ENCODE measurements at regions not wholly inside any gene's neighbourhood (a gene's known extent, or its start where the extent isn't known, plus 50 kb on each side); places are given as distances from the start of the nearest gene placed in this dataset.

DNA sequence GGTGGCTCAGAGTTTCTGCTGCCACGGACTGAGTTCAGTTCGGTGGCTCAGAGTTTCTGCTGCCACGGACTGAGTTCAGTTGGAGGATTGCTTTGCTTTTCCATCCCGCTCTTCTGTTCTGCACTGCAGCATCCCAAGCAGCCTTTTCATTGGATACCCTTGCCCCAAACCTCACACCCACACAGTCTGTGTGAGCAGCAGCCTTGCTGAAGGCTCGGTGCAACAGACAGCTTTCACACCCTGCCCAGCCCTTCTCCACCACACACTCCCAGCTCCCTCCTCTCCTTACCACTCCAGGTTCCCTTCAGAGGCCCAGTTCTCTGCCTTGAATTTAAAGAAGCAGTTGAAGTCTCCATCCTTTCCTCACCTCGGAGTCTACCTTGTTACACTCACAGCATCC, 52.5 kb upstream of the CHD6 start:
- TF ChIP-seq, protein P1, sequence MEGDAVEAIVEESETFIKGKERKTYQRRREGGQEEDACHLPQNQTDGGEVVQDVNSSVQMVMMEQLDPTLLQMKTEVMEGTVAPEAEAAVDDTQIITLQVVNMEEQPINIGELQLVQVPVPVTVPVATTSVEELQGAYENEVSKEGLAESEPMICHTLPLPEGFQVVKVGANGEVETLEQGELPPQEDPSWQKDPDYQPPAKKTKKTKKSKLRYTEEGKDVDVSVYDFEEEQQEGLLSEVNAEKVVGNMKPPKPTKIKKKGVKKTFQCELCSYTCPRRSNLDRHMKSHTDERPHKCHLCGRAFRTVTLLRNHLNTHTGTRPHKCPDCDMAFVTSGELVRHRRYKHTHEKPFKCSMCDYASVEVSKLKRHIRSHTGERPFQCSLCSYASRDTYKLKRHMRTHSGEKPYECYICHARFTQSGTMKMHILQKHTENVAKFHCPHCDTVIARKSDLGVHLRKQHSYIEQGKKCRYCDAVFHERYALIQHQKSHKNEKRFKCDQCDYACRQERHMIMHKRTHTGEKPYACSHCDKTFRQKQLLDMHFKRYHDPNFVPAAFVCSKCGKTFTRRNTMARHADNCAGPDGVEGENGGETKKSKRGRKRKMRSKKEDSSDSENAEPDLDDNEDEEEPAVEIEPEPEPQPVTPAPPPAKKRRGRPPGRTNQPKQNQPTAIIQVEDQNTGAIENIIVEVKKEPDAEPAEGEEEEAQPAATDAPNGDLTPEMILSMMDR (conservative IDR thresholded peaks at IDR 0.05; ENCODE audit: low read depth, low read length): no peak
- Histone ChIP-seq H3K27me3 (ENCODE audit: insufficient read depth, low read depth) (no peaks in the 10 kb centered on the region), H3K9ac (no peak overlapping the region), H3K4me3 (IDR thresholded peaks at IDR 0.05; ENCODE audit: insufficient read depth, low read depth, low read length) (no peak overlapping the region), H3K4me2 (no peak overlapping the region), H3K79me2 (ENCODE audit: insufficient read depth, low read depth) (no peaks in the 10 kb centered on the region), H3K36me3 (ENCODE audit: insufficient read depth) (no peaks in the 10 kb centered on the region), H3K27ac (no peak overlapping the region), H2AFZ (ENCODE audit: low read depth) (no peak overlapping the region), H3K4me1 (ENCODE audit: low read depth, poor library complexity, severe bottlenecking) (peaks cover 20% of the 10 kb centered on the region), H4K20me1 (ENCODE audit: insufficient read depth) (no peaks in the 10 kb centered on the region)

DNA sequence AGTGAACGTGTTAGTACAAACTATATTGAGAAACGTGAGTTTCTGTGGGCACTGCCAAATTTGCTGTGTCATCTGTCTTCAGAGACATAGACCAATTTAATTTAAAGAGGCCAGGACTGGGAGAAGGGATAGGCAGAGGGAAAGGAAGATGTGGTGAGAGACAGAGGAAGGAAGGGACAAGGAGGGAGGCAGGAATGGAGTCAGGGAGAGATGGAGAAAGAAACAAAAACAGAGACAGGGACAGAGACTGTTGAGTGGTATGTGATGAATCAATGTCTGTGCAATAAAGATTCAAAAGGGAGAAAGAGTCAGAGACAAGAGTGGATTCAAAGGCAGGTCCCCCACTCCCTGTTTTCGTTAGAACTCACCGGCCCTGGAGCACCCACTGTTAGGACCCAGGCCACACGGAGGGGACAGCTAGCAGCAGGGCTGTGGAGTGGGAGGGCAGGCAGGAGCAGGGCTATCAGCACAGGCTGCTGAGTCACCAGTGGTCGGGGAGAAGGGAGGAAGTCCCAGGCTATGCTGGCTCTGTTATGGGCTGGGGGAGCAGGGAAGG, 51.6 kb upstream of the CHD6 start:
- H3K36me3 ChIP-seq (ENCODE audit: insufficient read depth): no peaks in the 10 kb centered on the region
- peak overlapping the region; percentile 43 for H3K27ac ChIP-seq
- H3K79me2 ChIP-seq (ENCODE audit: insufficient read depth, low read depth): no peaks in the 10 kb centered on the region
- H3K4me2 ChIP-seq: peak overlapping the region; percentile 66
- H3K9ac ChIP-seq: peak overlapping the region; percentile 55
- no peaks in the 10 kb centered on the region for H4K20me1 ChIP-seq (ENCODE audit: insufficient read depth)
- no peaks in the 10 kb centered on the region for H3K27me3 ChIP-seq (ENCODE audit: insufficient read depth, low read depth)
- H2AFZ ChIP-seq (ENCODE audit: low read depth): peak overlapping the region; percentile 87
- H3K4me1 ChIP-seq (ENCODE audit: low read depth, poor library complexity, severe bottlenecking): peaks cover 20% of the 10 kb centered on the region
- no peak overlapping the region for H3K4me3 ChIP-seq (IDR thresholded peaks at IDR 0.05; ENCODE audit: insufficient read depth, low read depth, low read length)
- TF ChIP-seq, protein P1 (conservative IDR thresholded peaks at IDR 0.05; ENCODE audit: low read depth, low read length): no peak

DNA sequence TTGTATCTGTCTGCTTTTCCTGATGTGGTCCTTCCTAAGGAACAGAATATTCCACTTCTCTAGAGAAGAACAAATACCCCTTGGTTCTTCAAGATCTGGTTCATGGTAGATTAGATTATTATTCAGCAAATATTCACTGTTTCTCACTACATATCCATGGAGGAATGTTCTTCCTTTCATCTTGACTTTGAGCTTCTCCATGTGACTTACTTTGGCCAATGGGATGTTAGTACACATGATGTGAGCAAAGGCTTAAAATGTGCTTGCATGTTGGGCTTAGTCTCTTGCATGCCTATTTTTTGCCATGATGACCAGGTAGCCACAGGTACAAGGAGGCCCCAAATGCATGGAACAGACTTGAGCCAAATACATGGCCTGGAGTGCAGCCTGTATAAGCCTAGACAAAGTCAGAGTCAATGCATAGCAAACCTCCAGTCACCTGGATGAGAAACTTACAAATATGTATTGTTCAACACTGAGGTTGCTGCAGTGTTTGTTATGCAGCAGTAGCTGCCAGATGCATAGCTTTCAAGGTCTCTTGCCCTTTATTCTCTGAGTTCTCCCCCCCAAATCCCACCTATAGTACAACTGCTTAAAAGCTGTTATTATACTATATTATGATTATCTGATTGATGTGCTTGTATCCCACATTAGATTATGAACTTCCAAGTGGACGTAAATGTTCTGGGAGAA, 50.0 kb upstream of the CHD6 start:
- Histone ChIP-seq H3K79me2 (ENCODE audit: insufficient read depth, low read depth) (no peaks in the 10 kb centered on the region), H2AFZ (ENCODE audit: low read depth) (no peak overlapping the region), H3K27me3 (ENCODE audit: insufficient read depth, low read depth) (no peaks in the 10 kb centered on the region), H3K4me2 (no peak overlapping the region), H4K20me1 (ENCODE audit: insufficient read depth) (no peaks in the 10 kb centered on the region), H3K4me1 (ENCODE audit: low read depth, poor library complexity, severe bottlenecking) (peaks cover 20% of the 10 kb centered on the region), H3K9ac (no peak overlapping the region), H3K27ac (no peak overlapping the region), H3K4me3 (IDR thresholded peaks at IDR 0.05; ENCODE audit: insufficient read depth, low read depth, low read length) (no peak overlapping the region), H3K36me3 (ENCODE audit: insufficient read depth) (no peaks in the 10 kb centered on the region)
- TF ChIP-seq, protein P1 (conservative IDR thresholded peaks at IDR 0.05; ENCODE audit: low read depth, low read length): no peak
